Right forelimb (tissue), 1 donor: ENCODE measurements at regions not wholly inside any gene's neighbourhood (a gene's known extent, or its start where the extent isn't known, plus 50 kb on each side); places are given as distances from the start of the nearest gene placed in this dataset.
"Not testable (repeated sequence)": the region's sequence is repeated elsewhere in the genome, so short reads cannot be mapped to it uniquely, and the experiment has no call there.

Experiments used
- DNase-seq: peaks from one replicate; pipeline ENCODE4 v3.0.0-alpha.2; 2018

DNA sequence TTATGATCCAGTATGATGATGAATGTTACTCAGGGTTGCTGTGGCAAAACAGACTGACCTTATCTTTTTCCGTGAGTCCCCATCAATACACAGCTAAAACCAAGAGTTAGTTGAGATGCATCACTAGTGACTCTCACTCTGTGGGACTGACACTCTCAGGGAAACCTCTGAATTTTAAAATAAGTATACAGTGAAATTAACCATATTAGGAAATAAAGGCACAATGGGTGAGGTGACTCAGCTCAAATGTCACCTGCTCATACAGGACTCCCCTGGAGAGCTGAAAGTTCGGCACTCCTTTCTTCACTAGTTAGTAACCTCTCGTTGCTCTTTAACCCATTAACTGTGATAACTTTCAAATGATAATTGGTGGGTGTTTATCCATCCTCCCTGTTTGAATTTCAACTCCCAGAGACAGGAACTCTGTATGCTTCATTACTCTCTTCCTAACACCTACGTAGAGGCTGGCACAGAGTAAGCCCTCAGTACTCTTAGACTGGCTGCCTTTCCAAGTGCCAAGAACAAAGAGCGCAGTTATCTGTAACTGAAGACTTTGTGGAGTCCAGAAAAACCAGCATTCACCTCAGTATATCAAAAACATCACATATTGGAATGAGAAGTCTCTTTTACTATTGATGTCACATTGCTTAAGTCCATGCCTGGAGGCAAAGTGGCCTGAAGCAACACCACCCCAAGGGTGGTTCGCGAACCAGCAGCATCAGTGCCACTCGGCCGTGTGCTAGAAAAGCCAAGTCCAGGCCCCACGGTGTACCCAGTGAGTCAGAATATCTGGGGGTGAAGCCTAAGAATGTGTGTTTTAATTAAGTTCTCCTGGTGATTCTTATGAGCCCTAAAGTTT lies 91.1 kb downstream of the NIBAN1 start:
- no peak for DNase-seq

GRCh38 chr1:184881941-184882913 lies 92.1 kb downstream of the NIBAN1 start:
- no peak for DNase-seq

DNA sequence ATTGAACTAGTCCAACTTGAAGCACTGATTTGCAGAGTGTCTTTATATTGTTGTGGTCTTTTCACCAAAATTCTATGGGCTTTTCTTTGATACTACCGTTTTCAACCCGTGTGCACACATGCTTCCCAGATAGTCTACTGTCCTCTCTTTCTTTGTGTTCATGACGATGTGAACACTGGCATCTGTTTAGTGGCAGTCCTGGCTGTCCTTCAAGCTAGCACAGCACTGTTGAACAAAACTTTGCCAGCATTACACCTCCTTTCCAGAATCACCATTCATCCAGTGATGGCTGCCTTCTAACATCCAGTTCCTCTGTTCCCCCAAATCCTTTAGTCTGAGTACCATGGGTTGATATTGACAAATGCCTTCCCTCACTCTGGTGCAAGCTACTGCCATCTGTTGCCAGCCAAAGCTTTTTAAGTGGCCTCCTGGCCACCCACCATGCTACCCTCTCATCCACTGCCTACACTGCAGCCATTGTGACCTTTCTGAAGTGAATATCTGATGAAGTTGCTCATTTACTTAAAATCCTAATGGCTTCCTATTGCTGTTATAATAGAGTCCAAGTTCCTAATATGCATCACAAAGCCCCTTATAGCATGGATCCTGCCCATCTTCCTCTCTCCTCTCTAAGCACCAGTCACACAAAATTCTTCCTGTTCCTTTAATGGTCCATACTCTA lies 94.3 kb downstream of the NIBAN1 start:
- no peak for DNase-seq

- no peak for DNase-seq
Observed at GRCh38 chr1:184878602-184879001, 95.7 kb downstream of the NIBAN1 start.

DNA sequence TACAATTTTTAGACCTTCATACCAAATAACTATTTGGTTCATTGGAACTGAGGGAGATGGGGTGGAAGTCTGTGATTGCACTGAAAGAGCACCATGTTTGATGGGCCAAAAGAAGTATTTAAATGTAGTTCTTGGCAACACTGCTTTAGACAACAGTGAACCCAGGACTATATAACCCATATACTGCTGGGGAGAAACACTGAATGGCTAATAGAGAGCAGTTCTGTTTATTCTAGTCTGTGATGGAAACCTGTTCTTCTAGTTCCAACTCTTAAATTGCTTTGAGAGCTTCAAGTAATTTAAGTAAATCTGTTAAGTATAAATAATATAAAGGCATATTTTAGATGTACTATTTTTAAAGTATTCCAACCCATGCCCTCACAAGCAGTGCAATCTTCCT lies 96.3 kb downstream of the NIBAN1 start:
- DNase-seq = no peak

DNA sequence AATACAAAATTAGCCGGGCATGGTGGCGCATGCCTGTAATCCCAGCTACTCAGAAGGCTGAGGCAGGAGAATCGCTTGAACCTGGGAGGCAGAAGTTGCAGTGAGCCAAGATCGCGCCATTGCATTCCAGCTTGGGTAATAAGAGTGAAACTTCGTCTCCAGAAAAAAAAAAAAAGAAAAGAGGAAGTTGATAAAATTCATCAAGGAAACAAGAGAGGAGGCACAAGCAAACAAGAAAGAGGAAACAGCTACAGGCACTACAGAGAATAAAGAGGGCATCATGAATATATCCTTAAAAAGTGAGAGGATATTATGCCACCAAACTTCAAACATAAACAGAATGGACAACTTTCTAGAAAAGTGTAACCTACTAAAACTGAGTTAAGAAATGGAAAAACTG lies 98.3 kb downstream of the NIBAN1 start:
- DNase-seq = not testable (repeated sequence)

GRCh38 chr1:184875218-184875617 lies 99.1 kb downstream of the NIBAN1 start:
- DNase-seq = no peak

DNA sequence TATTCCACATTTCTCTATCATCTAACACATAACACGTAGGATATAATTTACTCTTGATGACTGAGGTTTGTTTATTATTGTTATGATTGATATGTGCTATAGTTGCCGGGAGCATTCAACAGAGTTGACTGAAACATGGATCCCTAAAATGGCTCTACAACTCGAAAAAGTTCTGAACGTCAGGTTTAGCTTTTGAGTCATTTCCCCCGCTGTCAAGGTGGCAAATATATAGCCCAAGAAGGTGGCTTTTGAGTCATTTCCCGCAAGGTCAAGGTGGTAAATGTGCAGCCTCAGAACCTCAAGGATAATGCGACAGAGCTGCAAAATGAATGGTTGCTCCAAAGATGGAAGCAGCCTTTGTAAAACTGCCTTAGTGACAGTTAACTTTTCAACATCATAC lies 104.0 kb downstream of the NIBAN1 start:
- DNase-seq = no peak

GRCh38 chr1:184867866-184868689 lies 106.2 kb downstream of the NIBAN1 start:
- DNase-seq = no peak

DNA sequence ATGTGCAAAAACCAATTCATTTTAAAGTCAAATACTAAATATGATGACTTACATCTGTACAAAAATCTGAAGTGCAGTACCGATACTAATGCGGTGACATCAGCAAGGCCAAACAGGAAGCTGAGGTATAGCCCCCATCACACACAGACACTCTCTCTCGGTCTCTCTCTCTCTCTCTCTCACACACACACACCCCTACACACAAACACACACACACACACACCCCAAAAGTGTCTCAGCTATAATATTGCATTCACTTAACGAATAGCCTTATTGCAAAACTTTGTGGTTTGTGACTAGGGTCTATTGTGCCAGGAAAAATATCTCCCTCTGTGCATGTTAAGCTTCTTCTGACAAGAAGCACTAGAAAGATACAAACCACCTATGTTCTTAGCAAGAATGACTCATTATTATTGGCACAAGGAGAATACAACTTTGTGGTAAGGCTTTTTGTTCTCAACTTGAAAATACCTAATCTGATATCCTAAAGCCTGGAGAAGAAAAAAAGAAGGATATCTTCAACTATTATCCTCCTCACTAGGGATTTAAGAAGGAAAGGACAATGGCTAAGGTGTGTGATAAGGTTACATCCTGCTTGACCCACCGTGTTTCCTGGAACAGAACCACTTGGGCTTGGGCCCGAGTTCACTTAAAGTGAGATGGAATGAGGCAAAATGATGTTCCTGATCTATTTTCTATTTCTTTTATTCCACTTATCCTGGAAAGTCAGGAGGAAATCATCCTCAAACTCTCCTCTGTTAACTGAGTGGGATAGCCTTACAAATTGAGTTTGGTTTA lies 107.1 kb downstream of the NIBAN1 start:
- no peak for DNase-seq

DNA sequence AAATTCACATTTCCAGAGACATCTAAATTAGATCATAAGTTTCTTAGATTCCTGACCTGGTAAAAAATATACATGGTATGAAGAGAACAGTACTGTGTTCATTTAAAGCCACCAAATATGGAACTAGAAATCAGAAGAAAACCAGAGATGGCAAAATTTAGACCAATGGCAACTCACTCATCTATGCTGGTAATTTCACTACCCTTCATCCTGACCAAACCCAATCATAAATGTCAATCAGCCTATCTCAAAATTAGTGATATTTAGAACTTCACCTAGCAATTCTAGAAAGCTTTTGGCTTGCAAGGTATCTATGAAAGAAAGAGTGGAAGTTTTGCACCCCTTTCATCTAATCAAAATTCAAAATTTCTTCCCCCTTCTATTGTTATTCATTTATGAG lies 107.7 kb downstream of the NIBAN1 start:
- no peak for DNase-seq

- no peak for DNase-seq
Observed at GRCh38 chr1:184865831-184866230, 108.5 kb downstream of the NIBAN1 start.

- DNase-seq = no peak
Observed at GRCh38 chr1:184861755-184862336, 107.2 kb upstream of the EDEM3 start.

DNA sequence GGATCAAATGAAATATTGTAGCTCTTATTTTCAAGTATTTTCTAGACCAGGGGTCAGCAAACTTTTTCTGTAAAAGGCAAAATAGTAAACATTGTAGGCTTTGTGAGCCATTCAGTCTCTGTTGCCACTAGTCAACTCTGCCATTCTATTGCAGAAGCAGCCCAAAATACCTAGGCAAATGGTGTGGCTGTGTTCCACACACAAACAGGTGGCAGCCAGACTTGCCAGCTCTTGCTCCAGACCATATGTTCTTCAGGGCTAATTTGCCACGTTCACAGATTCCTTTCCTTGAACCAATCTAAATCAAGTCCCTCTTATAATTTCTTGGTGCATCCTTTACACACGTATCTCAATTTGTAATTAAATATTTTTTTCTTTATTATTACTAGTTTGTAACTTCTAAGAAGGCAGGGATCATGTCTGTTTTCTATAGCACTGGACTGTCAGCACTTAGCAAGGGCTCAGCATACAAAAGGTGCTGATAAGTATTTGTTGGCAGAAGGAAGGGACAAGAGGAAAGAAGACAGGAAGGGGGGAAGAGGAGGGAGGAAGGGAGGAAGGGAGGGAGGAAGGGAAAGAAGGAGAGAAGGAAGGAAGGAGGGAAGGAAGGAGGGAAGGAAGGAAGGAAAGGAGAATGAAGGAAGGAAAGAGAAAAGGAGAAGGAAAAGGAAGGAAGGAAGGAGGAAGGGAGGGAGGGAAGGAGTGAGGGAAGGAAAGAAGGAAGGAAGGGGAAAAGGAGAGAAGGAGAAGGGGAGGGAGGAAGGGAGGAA lies 106.5 kb upstream of the EDEM3 start:
- DNase-seq = no peak

DNA sequence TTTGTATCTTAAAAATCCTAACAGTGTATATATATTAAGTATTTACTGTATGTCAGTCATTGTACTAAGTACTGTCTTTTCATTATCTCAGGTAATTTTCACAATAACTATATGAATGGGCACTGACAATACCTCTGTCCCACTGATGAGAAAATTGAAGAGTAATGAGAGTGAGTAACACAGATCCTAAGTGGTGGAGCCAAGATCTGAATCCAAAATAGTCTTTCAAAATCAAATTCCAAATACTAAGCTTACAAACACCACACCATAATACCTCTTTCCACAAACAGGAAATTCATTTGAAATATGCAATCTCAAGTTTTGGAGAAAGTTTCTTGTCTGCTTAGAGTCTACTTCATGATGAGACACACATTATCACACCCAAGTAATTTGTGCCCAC lies 105.9 kb upstream of the EDEM3 start:
- DNase-seq = no peak

- DNase-seq = no peak
Observed at GRCh38 chr1:184859381-184860105, 104.9 kb upstream of the EDEM3 start.

- DNase-seq = no peak
Observed at GRCh38 chr1:184858288-184858687, 103.6 kb upstream of the EDEM3 start.

DNA sequence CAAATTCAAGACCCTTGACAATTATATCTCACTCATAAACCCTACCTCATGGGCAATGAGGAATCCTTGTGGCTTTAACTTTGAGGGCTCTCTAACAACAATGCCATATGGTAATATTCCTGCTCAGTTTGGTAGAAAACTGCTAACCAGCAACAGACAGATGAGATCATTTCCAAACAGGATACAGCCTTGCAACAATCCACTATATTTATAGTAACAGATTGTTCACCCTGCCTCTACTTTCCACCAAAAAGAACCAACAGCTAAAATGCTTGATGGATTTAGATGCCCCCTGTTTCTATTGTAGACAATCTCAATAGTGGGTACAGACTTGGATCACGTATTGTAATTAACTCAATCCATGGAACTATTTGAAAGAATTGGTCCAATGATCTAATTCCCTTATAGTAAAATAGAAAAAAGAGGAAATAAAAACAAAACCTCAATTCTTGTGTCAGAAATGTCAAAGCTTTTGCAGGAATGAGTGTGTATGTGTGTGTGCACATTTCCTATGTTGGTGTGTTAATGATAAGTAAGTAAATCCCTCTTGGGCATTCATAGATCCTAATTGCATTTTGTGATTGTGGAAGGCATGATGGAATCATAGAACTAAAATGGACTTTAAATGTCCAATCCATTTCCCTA lies 100.0 kb upstream of the EDEM3 start:
- no peak for DNase-seq

GRCh38 chr1:184854036-184854435 lies 99.4 kb upstream of the EDEM3 start:
- no peak for DNase-seq
